OCI-LY1 (cell line): ENCODE measurements at regions not wholly inside any gene's neighbourhood (a gene's known extent, or its start where the extent isn't known, plus 50 kb on each side); places are given as distances from the start of the nearest gene placed in this dataset.

Source experiments
- EZH2 ChIP-seq: fragments of 200-600 bp; sonication (generic), shearing (Covaris generic); IDR thresholded peaks from 2 replicates; pipeline ENCODE4 v1.8.0; 2017; ENCODE audit warnings: borderline replicate concordance, mixed run types, mild to moderate bottlenecking, antibody characterized with exemption, low read length, moderate library complexity, mixed read lengths
- TF ChIP-seq, protein P1 (sequence below): fragments of 200-600 bp; sonication (generic), shearing (Covaris generic); IDR thresholded peaks from 2 replicates; pipeline ENCODE4 v1.5.1; 2017; ENCODE audit warnings: mild to moderate bottlenecking, antibody characterized with exemption, low read length, moderate library complexity, mixed read lengths

DNA sequence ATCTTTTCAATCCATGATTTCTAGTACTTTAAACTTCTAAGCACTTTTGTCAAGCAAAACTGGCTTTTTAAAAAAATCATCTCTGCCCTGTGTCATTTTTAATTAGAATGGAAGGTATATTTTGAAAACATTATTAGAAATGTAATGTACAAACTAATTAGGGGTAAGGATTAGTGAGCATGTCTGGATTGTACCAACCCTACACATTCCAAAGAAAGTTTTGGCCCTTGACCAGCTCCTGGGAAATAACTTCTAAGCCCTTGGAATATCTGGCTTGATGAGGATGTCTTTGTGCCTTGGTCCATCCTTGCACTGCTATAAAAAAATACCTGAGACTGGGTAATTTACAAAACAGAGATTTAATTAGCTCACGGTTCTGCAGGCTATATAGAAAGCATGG, 876.5 kb downstream of the RAPGEF2 start:
- TF ChIP-seq, protein P1, sequence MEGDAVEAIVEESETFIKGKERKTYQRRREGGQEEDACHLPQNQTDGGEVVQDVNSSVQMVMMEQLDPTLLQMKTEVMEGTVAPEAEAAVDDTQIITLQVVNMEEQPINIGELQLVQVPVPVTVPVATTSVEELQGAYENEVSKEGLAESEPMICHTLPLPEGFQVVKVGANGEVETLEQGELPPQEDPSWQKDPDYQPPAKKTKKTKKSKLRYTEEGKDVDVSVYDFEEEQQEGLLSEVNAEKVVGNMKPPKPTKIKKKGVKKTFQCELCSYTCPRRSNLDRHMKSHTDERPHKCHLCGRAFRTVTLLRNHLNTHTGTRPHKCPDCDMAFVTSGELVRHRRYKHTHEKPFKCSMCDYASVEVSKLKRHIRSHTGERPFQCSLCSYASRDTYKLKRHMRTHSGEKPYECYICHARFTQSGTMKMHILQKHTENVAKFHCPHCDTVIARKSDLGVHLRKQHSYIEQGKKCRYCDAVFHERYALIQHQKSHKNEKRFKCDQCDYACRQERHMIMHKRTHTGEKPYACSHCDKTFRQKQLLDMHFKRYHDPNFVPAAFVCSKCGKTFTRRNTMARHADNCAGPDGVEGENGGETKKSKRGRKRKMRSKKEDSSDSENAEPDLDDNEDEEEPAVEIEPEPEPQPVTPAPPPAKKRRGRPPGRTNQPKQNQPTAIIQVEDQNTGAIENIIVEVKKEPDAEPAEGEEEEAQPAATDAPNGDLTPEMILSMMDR = no peak
- no peak for TF ChIP-seq EZH2
